ENCODE measurements at regions not wholly inside any gene's neighbourhood (a gene's known extent, or its start where the extent isn't known, plus 50 kb on each side); places are given as distances from the start of the nearest gene placed in this dataset.

GRCh38 chr10:80794994-80795393 is 257.3 kb downstream of the SH2D4B start:
- Mint-ChIP-seq H3K4me3 (ENCODE audit: unreplicated experiment) (no peak overlapping the region), H3K4me1 (ENCODE audit: low read depth, unreplicated experiment) (no peaks in the 10 kb centered on the region), H3K36me3 (ENCODE audit: low read depth, unreplicated experiment) (no peaks in the 10 kb centered on the region), H3K27ac (ENCODE audit: unreplicated experiment) (no peak overlapping the region), H3K27me3 (ENCODE audit: low read depth, unreplicated experiment) (peaks cover 3% of the 10 kb centered on the region), H3K9me3 (ENCODE audit: unreplicated experiment) (no peaks in the 10 kb centered on the region)
- no peaks in the 10 kb centered on the region for H3K27me3 ChIP-seq (ENCODE audit: insufficient read depth, low read length)
- no peak overlapping the region for H3K4me2 ChIP-seq (ENCODE audit: low read length)
- no peak for TF ChIP-seq EZH2 (IDR thresholded peaks at IDR 0.05; ENCODE audit: insufficient read depth, low read length)
- TF ChIP-seq, protein P1, sequence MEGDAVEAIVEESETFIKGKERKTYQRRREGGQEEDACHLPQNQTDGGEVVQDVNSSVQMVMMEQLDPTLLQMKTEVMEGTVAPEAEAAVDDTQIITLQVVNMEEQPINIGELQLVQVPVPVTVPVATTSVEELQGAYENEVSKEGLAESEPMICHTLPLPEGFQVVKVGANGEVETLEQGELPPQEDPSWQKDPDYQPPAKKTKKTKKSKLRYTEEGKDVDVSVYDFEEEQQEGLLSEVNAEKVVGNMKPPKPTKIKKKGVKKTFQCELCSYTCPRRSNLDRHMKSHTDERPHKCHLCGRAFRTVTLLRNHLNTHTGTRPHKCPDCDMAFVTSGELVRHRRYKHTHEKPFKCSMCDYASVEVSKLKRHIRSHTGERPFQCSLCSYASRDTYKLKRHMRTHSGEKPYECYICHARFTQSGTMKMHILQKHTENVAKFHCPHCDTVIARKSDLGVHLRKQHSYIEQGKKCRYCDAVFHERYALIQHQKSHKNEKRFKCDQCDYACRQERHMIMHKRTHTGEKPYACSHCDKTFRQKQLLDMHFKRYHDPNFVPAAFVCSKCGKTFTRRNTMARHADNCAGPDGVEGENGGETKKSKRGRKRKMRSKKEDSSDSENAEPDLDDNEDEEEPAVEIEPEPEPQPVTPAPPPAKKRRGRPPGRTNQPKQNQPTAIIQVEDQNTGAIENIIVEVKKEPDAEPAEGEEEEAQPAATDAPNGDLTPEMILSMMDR (IDR thresholded peaks at IDR 0.05; ENCODE audit: insufficient read depth, low read depth, low read length): no peak
- no peak overlapping the region for H3K9ac ChIP-seq (ENCODE audit: low read length)
- no peak for DNase-seq (ENCODE audit: low read depth)
- H3K36me3 ChIP-seq (ENCODE audit: insufficient read depth, low read length): no peaks in the 10 kb centered on the region
- H3K4me3 ChIP-seq (ENCODE audit: insufficient read depth, low read depth, low read length): no peak overlapping the region
- no peaks in the 10 kb centered on the region for H4K20me1 ChIP-seq (ENCODE audit: insufficient read depth, low read length)
- H3K4me1 ChIP-seq (ENCODE audit: insufficient read depth, low read length): no peaks in the 10 kb centered on the region
- H3K27ac ChIP-seq (ENCODE audit: low read depth, low read length): no peak overlapping the region
- no peak for FAIRE-seq
- H3K79me2 ChIP-seq (ENCODE audit: insufficient read depth, low read length): no peaks in the 10 kb centered on the region
- no peaks in the 10 kb centered on the region for H3K9me3 ChIP-seq (ENCODE audit: insufficient read depth, low read depth, low read length)
- H2AFZ ChIP-seq (ENCODE audit: low read depth, low read length): no peak overlapping the region

GRCh38 chr10:80805343-80806020 is 267.8 kb downstream of the SH2D4B start:
- no peak overlapping the region for H3K27ac Mint-ChIP-seq (ENCODE audit: unreplicated experiment)
- H3K4me3 ChIP-seq (ENCODE audit: insufficient read depth, low read depth, low read length): no peak overlapping the region
- no peaks in the 10 kb centered on the region for H3K27me3 ChIP-seq (ENCODE audit: insufficient read depth, low read length)
- H3K36me3 Mint-ChIP-seq (ENCODE audit: low read depth, unreplicated experiment): no peaks in the 10 kb centered on the region
- no peaks in the 10 kb centered on the region for H4K20me1 ChIP-seq (ENCODE audit: insufficient read depth, low read length)
- no peaks in the 10 kb centered on the region for H3K4me1 Mint-ChIP-seq (ENCODE audit: low read depth, unreplicated experiment)
- DNase-seq (ENCODE audit: low read depth): no peak
- H3K4me2 ChIP-seq (ENCODE audit: low read length): no peak overlapping the region
- no peaks in the 10 kb centered on the region for H3K27me3 Mint-ChIP-seq (ENCODE audit: low read depth, unreplicated experiment)
- no peaks in the 10 kb centered on the region for H3K79me2 ChIP-seq (ENCODE audit: insufficient read depth, low read length)
- no peak overlapping the region for H3K4me3 Mint-ChIP-seq (ENCODE audit: unreplicated experiment)
- peaks cover 3% of the 10 kb centered on the region for H3K9me3 ChIP-seq (ENCODE audit: insufficient read depth, low read depth, low read length)
- H3K9me3 Mint-ChIP-seq (ENCODE audit: unreplicated experiment): peaks cover 9% of the 10 kb centered on the region
- no peak for FAIRE-seq
- no peak overlapping the region for H3K9ac ChIP-seq (ENCODE audit: low read length)
- H3K36me3 ChIP-seq (ENCODE audit: insufficient read depth, low read length): no peaks in the 10 kb centered on the region
- no peaks in the 10 kb centered on the region for H3K4me1 ChIP-seq (ENCODE audit: insufficient read depth, low read length)
- TF ChIP-seq EZH2 (IDR thresholded peaks at IDR 0.05; ENCODE audit: insufficient read depth, low read length): no peak
- TF ChIP-seq, protein P1 (IDR thresholded peaks at IDR 0.05; ENCODE audit: insufficient read depth, low read depth, low read length): no peak
- H3K27ac ChIP-seq (ENCODE audit: low read depth, low read length): no peak overlapping the region
- H2AFZ ChIP-seq (ENCODE audit: low read depth, low read length): no peak overlapping the region

GRCh38 chr10:80814147-80814652 is 276.5 kb downstream of the SH2D4B start:
- no peak overlapping the region for H3K4me3 ChIP-seq (ENCODE audit: insufficient read depth, low read depth, low read length)
- Mint-ChIP-seq H3K27me3 (ENCODE audit: low read depth, unreplicated experiment) (no peaks in the 10 kb centered on the region), H3K4me1 (ENCODE audit: low read depth, unreplicated experiment) (no peaks in the 10 kb centered on the region), H3K27ac (ENCODE audit: unreplicated experiment) (no peak overlapping the region), H3K36me3 (ENCODE audit: low read depth, unreplicated experiment) (no peaks in the 10 kb centered on the region), H3K9me3 (ENCODE audit: unreplicated experiment) (no peaks in the 10 kb centered on the region), H3K4me3 (ENCODE audit: unreplicated experiment) (no peak overlapping the region)
- no peak overlapping the region for H3K9ac ChIP-seq (ENCODE audit: low read length)
- H3K36me3 ChIP-seq (ENCODE audit: insufficient read depth, low read length): no peaks in the 10 kb centered on the region
- H3K4me2 ChIP-seq (ENCODE audit: low read length): no peak overlapping the region
- no peaks in the 10 kb centered on the region for H3K27me3 ChIP-seq (ENCODE audit: insufficient read depth, low read length)
- no peaks in the 10 kb centered on the region for H3K4me1 ChIP-seq (ENCODE audit: insufficient read depth, low read length)
- no peak for TF ChIP-seq EZH2 (IDR thresholded peaks at IDR 0.05; ENCODE audit: insufficient read depth, low read length)
- TF ChIP-seq, protein P1 (IDR thresholded peaks at IDR 0.05; ENCODE audit: insufficient read depth, low read depth, low read length): no peak
- H4K20me1 ChIP-seq (ENCODE audit: insufficient read depth, low read length): no peaks in the 10 kb centered on the region
- no peaks in the 10 kb centered on the region for H3K79me2 ChIP-seq (ENCODE audit: insufficient read depth, low read length)
- no peak overlapping the region for H2AFZ ChIP-seq (ENCODE audit: low read depth, low read length)
- H3K9me3 ChIP-seq (ENCODE audit: insufficient read depth, low read depth, low read length): peaks cover 4% of the 10 kb centered on the region
- FAIRE-seq: no peak
- DNase-seq (ENCODE audit: low read depth): no peak
- no peak overlapping the region for H3K27ac ChIP-seq (ENCODE audit: low read depth, low read length)

Data from astrocyte (in vitro differentiated cells and primary cell).